ENCODE measurements at regions not wholly inside any gene's neighbourhood (a gene's known extent, or its start where the extent isn't known, plus 50 kb on each side); places are given as distances from the start of the nearest gene placed in this dataset.

- DNase-seq: no peak
Observed at GRCh38 chr3:107428051-107428858, 51.0 kb downstream of the CCDC54 start.

DNA sequence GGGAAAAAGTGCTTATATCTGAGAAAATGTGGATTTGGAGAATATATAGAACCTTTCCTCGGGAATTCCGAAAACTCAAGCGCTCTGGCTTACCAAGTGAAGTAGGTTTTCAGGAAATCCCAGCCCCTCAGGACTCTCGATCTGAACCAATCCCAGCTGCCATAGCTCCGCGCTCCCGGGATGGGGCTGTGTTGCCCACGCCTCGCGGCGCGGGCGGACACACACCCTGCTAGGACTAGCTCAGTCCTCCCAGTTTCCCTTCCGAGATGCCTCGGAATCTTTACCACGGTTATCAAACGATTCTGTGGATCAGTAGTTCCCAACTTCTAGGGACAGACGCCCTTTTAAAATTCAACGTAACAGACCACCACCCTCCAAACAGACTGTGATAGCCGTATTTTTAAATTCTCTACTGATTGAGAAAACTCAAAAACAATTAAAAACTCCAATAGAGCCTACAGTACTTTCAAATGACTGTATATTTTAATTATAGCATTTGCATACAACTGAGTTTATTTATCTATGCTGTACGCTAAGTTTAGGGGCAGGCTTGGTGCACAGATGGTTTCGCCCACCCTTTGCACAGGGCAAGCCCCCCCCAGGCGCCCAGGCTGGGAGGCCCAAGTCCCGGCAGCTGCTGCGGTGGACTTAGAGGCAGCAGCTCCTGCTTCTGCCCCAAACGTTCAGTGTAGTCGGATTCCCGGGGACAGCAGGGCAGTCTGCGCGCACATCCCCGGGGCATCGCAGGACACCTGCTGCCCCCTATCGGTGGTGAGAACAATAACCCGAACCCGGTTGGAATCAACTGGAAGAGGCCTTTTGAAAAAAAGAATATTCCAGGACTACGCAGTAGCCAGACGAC, 52.3 kb downstream of the CCDC54 start:
- DNase-seq: peak; percentile 75

DNA sequence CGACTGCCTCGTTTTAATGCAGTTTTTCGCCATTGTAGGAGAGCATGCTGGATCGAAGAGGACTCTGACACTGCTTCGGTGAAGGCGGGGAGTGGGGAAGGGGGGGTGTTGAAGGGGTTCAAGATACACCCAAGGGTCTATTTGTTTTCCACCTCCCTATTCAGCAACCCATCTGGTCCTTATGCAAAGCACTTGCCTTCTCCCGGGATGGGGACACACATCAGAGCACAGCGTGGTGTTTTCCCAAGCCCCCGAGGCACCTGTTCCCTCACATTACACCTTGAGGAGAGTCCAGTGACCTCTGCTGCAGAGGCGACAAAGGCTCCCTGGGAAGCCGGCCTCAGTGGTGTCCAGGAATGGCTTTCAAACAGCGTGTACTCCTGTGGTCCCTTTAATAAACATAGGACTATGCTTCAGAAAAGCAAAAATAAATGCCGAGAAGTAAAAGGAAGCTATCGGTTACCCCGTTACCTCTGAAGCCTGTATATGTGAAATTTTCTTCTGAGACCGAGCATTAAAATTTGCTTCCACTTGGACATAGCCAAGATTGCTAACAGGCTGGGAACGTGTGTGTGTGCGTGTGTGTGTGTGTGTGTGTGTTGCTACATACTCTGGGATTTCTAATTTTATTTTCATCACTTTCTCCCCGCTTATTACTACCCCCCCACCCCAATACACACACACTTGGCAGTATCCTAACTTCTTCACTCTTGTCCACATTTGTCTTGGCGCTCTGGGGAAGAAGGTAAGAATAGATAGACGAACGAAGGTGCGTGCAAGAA, 53.2 kb downstream of the CCDC54 start:
- DNase-seq: no peak

DNA sequence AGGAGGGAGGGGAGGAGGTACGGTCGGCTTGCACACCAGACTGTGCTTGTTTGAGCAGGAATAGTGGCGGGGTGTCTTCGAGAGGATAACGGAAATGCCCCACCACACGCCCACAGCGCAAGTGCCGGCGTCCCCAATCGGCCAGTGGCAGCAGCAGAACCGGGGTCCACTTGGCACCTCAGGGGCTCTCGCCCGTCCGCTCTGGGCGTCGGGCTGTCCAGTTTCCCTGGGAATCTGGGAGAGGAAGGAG, 53.7 kb downstream of the CCDC54 start:
- DNase-seq: peak; percentile 34

DNA sequence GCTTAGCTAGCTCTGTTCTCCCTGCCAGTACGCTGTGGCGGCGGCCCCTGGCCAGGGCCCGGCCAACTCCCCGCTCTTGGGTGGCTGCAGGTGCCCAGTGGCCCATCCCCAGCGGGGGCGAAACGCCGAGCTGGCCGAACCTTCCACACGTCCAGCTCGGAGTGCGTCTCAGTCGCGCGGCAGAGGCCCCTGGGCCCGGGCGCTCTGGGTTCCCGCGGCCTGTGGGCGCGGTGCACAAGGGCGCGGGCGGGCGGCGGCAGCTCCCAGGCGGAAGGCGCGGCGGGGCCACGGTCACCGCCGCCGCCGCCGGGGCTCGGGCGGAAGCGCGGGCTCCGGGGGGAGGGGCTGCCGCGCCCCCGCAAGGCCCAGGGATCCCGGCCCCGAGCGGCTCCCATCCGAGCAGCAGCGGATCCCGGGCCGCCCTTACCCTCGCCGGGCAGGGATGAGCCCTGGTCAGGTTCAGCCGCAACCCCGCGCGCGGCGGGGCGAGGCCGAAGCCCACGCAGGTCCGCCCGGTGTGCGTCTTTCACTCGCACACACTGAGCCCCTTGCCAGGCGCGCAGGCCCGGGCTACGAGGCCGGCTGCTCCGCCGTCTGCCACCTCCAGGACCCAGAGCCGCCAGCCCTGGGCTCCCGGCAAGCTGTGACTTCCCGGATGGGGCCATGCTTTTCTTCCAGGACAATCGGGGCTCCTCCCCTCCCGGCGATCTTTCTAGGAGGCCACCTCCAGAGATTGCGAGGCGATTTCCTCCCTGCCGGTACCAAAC, 54.2 kb downstream of the CCDC54 start:
- peak; percentile 34 for DNase-seq

DNA sequence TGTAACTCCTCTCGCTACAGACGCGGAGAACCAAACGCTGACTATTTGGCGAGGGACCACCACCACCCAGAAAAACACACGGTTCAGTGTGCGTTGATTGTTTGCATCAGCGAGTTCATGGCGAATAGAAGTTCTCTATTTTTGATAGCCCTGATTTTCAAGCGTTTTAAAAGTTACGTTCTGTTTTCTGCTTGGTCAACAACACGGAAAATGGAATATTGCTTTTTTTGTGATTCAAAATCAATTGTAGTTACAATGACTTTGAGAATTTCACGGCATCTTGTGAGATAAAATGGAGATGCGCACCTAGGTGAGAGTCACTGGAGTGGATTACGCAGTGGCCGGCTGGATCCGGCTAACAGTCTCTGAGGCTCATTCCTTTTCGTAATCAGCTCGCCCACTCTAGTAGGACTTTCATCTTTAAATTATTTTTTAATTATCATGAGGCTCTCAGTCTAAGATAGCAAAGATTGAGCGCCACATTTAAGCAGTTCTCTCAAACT, 54.8 kb downstream of the CCDC54 start:
- DNase-seq: peak; percentile 3

DNA sequence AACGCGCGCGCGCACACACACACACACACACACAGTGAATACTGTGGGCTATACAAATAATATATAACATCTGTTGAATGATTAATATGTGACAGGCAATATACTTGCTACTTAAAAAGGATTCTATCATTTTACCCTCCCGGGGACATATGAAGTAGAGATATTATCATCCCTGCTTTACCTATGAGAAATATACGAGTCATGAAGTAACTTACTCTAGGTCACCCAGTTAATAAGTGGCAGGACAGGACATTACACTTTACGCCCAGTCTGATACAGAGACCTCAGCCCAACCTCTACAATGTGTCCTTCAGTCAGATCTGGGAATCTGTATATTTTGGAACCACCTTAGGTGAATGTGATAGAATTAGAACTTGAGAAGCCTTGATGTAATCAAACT, 55.4 kb downstream of the CCDC54 start:
- DNase-seq: no peak

- DNase-seq: no peak
Observed at GRCh38 chr3:107436029-107436428, 58.8 kb downstream of the CCDC54 start.

GRCh38 chr3:107438671-107439070, 61.4 kb downstream of the CCDC54 start:
- no peak for DNase-seq

- DNase-seq: no peak
Observed at GRCh38 chr3:107441617-107442016, 64.4 kb downstream of the CCDC54 start.

- no peak for DNase-seq
Observed at GRCh38 chr3:107443461-107443860, 66.2 kb downstream of the CCDC54 start.

DNA sequence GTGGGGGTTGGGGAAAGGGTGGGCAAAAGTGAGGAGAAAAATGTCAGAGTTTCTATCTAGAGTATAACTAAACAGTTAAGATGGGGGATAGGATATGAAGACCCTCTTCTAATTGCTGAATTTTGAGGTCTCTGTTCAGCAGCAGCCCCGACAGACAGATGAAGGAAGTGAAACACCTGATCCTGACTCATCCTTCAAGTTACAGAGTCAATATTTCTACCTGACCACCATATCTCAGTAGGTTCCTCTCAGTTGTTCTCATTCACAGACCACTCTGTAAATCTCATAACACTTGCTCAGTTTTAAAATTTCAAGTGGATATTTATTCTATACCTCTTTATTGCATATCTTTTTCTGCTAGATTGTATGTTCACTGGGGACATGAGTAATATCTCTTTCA, 69.5 kb downstream of the CCDC54 start:
- no peak for DNase-seq

DNA sequence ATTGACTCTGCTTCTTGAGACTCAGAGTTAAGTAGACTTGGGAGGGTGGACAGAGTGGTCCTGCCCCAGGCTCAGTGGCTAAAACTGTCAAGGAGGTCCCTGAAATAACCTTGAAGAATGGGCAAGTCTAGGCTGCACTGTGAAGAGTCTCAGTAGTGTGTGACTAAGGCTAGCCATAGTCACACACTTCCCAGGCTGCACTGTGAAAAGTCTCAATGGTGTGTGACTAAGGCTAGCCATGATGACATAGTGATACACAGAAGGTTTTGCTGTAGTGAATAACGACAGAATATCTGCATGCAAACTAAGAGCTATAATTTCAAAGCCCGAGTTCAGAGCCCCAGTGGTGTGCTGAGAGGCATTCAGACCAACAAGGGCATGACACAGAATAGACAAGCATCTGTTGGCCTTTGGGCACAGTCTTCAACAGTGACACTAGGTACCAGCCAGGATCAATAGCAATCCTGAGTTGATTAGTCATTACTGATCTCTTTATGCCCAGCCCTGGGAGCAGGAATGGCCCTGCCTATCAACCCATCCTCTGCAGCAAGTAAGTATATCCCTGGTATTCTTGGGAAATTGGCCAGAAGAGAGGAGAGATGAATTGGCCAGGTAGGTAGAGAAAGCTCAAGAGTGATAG, 72.4 kb upstream of the BBX start:
- no peak for DNase-seq

- no peak for DNase-seq
Observed at GRCh38 chr3:107452436-107452835, 70.3 kb upstream of the BBX start.

GRCh38 chr3:107453504-107453903, 69.3 kb upstream of the BBX start:
- DNase-seq: no peak

DNA sequence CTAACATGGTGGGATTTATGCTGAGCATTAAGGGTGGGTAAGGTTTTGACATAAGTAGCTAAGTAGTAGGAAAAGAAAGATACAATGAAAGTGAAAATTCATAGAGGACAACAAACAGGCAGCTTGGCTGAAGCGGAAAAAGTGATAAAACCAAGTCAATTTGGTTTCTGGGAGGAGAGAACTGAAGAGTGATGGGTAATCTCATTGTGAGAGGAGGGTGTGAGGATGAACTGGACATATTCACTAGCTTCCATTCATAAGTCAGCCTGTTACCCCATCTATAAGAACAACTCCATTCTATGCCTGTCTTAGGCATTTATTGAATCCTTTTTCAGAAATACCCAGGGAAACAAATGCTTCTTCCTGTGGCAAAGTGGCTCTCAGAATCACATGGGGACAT, 67.1 kb upstream of the BBX start:
- DNase-seq: no peak

- DNase-seq: no peak
Observed at GRCh38 chr3:107456501-107456900, 66.3 kb upstream of the BBX start.

GRCh38 chr3:107458871-107459270, 63.9 kb upstream of the BBX start:
- DNase-seq: peak; percentile 0

DNA sequence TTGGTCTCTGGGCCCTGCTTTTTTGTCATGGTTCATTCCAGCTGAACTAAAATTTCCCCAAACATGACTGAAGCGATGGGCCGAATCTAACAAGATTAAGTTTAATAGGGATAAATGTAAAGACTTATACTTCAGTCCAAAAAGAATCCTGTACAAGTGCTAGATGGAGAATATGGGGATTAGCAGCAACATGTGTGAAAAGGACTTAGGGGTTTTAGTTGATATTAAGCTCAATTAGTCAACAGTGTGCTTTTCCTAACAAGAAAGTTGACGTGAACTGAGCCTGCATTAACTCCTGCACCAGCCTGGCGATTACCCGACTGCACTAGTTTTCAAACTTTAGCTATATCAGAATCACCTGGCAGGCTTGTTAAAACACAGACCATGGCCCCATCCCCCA, 61.0 kb upstream of the BBX start:
- no peak for DNase-seq

GRCh38 chr3:107464037-107464436, 58.7 kb upstream of the BBX start:
- no peak for DNase-seq

- DNase-seq: no peak
Observed at GRCh38 chr3:107465064-107465631, 57.6 kb upstream of the BBX start.

- no peak for DNase-seq
Observed at GRCh38 chr3:107468782-107469181, 54.0 kb upstream of the BBX start.
